Uterus (tissue), 2 donors: ENCODE measurements at regions not wholly inside any gene's neighbourhood (a gene's known extent, or its start where the extent isn't known, plus 50 kb on each side); places are given as distances from the start of the nearest gene placed in this dataset.

ENCODE experiments used
- POLR2A ChIP-seq, 2 donors: fragments of 450-650 bp; IDR thresholded peaks; one replicate each; pipeline ENCODE4 v1.6.1; 2016; ENCODE audit warnings: antibody characterized with exemption in 2 of 2, mild to moderate bottlenecking in 1 of 2, moderate library complexity in 1 of 2
- TF ChIP-seq, protein P1 (sequence below), 4 experiments: fragments of 200-600 bp in 2 of 4; fragments of 450-650 bp in 2 of 4; sonication (generic) in 2 of 4; IDR thresholded peaks; one replicate each; pipeline ENCODE4 v1.5.1; 2016 to 2019; ENCODE audit warnings: antibody characterized with exemption in 4 of 4, mild to moderate bottlenecking in 2 of 4, moderate library complexity in 1 of 4

DNA sequence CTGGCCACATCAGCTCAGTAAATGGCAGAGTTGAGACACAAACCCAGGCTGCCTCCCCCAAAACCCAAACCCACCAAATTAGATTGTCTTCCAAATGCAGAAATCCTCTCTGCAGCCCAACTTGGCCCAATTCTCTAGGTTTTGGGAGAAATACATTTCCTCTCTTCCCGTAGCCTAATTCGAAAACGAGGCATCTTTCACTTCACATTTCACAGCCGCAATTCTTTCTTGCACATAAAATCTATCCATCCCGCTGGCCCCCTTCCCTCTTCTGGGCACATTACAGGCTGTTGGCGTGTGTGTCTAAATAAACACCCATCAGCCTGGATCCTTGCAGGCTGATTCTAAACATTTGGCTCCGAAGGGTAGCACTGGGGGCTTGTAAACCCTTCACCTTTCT lies 83.8 kb upstream of the VRK1 start:
- TF ChIP-seq POLR2A (IDR thresholded peaks at IDR 0.05) = no peak
- TF ChIP-seq, protein P1, sequence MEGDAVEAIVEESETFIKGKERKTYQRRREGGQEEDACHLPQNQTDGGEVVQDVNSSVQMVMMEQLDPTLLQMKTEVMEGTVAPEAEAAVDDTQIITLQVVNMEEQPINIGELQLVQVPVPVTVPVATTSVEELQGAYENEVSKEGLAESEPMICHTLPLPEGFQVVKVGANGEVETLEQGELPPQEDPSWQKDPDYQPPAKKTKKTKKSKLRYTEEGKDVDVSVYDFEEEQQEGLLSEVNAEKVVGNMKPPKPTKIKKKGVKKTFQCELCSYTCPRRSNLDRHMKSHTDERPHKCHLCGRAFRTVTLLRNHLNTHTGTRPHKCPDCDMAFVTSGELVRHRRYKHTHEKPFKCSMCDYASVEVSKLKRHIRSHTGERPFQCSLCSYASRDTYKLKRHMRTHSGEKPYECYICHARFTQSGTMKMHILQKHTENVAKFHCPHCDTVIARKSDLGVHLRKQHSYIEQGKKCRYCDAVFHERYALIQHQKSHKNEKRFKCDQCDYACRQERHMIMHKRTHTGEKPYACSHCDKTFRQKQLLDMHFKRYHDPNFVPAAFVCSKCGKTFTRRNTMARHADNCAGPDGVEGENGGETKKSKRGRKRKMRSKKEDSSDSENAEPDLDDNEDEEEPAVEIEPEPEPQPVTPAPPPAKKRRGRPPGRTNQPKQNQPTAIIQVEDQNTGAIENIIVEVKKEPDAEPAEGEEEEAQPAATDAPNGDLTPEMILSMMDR (IDR thresholded peaks at IDR 0.05) = no peak
